GM12873 (cell line): ENCODE measurements at regions not wholly inside any gene's neighbourhood (a gene's known extent, or its start where the extent isn't known, plus 50 kb on each side); places are given as distances from the start of the nearest gene placed in this dataset.

Experiments
- TF ChIP-seq, protein P1 (sequence below): IDR thresholded peaks from 2 replicates; pipeline ENCODE4 v1.5.1; 2012; ENCODE audit warnings: low read depth, mild to moderate bottlenecking, moderate library complexity, low read length, control low read depth; ENCODE audit not compliant: insufficient read depth; ENCODE audit errors: missing control alignments

DNA sequence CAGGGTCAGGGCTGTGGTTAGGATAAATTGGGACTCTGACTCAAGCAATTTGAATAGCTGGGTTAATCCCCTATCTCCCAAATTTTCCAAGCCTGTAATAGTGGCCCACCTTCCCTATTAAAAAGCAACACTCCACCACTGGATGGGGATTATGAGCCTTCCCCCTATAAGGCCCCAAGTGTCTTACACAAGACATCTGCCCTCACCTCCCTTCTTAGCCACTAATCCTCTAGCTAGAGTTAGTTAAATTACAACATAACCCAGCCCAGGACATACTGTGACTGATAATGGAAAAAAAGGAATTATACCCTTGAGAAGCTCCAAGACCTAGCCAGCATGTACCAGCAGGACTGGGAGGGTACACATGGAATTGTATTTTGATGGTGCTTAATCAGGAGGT lies 190.4 kb downstream of the NRP2 start:
- TF ChIP-seq, protein P1, sequence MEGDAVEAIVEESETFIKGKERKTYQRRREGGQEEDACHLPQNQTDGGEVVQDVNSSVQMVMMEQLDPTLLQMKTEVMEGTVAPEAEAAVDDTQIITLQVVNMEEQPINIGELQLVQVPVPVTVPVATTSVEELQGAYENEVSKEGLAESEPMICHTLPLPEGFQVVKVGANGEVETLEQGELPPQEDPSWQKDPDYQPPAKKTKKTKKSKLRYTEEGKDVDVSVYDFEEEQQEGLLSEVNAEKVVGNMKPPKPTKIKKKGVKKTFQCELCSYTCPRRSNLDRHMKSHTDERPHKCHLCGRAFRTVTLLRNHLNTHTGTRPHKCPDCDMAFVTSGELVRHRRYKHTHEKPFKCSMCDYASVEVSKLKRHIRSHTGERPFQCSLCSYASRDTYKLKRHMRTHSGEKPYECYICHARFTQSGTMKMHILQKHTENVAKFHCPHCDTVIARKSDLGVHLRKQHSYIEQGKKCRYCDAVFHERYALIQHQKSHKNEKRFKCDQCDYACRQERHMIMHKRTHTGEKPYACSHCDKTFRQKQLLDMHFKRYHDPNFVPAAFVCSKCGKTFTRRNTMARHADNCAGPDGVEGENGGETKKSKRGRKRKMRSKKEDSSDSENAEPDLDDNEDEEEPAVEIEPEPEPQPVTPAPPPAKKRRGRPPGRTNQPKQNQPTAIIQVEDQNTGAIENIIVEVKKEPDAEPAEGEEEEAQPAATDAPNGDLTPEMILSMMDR, result no peak

DNA sequence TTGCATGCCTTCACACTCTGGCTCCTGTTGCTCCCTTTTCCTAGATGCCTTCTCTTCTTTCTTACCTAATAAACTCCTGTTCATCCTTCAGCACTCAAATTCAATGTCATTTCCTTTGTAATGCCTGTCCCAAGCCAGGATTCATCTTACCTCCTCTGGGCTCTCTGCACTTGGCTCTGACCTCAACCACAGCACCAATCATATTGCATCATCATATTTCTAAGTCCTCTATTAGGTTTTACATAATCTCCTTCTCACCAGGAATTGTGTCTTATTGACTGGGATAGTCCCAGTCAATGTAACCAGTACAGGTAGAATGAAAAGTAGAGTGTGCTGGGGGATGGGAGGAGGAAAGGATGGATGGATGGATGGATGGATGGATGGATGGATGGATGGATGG lies 187.1 kb downstream of the NRP2 start:
- TF ChIP-seq, protein P1, result no peak

DNA sequence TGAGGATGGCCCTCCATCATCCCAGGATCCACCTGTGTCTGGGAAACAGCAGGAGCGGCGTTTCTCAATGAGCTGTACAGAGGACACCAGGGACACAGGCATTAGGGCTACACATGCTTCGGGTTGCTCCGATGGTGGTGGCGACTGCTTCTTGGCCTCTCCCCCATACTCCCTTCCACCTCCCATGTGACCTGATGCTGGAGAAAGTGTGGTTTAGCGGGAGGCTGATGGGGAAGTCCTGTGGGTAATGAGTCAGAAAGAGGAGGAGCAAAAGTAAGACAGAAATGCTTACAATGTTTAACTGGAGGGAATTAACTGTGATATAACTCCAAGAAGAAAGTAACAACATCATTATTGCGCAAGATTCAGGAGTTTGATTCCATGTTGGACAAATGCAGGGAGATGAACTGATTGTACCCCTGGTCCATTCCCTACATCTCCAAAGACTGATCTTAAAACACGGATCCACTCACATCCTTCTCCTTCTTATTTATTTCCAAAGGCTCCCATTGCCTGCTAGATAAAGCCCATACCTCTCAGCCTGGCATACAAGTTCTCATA lies 186.6 kb downstream of the NRP2 start:
- TF ChIP-seq, protein P1, result no peak

DNA sequence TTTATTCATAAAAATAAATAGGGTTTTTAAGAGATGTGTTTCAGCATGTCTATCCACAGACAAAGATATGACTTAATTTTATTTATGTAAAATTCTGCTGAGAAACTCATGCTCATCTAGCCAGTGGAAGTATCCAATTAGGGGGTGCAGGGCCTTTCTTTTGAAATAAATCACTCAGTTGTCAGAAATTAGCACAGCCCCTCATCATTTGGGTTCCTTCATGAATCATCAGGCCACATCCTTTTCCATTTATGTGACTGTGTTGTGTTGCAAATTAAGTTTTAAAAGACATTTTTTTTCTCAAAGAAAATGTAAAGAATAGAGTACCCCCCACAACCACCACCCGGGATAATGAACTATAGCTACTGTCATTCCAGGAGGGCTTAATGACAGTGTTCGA lies 185.8 kb downstream of the NRP2 start:
- TF ChIP-seq, protein P1, result no peak

DNA sequence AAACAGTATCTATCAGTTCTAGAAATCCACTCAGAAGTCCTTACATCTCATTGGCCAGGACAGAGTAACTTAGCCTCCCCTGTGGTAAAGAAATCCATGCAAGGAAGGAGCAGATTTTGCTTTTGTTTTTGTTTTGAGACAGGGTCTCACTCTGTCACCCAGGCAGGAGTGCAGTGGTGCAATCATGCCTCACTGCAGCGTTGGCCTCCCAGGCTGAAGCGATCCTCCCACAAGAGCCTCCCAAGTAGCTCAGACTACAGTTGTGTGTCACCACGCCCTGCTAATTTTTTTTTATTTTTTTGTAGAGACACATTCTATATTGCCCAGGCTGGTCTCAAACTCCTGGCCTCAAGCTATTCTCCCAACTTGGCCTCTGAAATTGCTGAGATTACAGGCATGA lies 185.1 kb downstream of the NRP2 start:
- TF ChIP-seq, protein P1, result no peak

DNA sequence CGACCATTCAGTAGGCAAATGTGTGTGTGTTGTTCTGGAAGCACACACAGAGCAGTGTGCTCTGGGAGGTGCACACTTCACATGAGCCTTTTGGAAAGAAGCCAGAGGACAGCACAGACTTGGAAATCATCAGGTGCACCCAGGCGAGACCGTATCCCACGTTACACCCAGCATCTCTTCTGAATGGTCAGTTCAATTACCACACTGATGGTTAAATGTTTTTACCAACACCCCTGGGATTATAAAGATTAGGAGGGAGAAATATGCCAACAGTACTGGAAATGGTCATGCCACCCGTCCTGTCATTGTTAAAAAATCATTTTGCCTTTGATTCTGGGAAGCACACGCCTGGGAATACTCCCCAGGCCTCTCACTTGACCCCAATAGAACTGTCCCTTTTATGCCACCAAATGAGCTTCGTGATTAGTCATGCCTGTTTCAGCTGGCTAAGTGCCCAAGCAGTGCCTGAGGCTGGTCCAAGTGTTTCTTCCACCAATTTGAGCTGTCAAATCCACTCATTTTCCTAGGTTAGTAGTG lies 183.7 kb downstream of the NRP2 start:
- TF ChIP-seq, protein P1, result no peak

DNA sequence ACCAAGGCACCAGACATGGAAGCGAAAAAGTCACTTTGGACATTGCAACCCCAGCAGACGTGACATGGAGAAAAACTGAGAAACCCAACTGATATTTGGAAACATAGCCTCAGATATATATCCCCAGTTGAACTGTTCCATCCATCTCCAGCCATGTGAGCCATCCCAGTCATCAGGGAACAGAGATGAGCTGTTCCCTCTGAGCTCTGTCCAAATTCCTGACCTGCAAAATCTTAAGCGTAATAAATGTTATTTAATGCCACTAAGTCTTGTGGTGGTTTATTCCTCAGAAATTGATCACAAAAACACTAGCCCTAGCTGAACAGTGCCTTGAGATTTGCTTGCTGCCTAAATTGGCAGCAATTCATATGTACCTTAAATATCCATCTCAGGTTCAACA lies 182.8 kb downstream of the NRP2 start:
- TF ChIP-seq, protein P1, result no peak

DNA sequence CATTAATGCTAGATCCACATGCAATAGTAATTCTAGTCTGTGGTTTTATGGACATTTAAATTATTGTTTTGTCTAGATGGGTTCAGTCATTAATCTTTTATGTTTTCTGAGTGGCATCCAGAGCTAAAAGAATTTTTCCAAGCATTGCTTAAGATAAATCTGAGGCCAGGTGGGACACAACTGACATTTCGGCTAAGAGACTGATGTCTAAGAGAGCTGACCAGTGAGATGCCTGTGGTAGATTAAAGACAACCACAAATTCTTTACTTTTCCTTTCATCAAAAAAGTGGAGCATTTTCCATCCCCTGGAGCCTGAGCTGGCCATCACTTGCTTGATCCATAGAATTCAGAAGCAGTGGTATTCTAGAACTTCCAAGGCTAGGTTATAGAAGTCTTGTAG lies 182.2 kb downstream of the NRP2 start:
- TF ChIP-seq, protein P1, result no peak
